GM12878 (cell line): ENCODE measurements at regions not wholly inside any gene's neighbourhood (a gene's known extent, or its start where the extent isn't known, plus 50 kb on each side); places are given as distances from the start of the nearest gene placed in this dataset.

Source experiments
- EED ChIP-seq: sonication (generic); IDR thresholded peaks from 2 replicates; pipeline ENCODE4 v1.6.1; 2016; ENCODE audit warnings: antibody characterized with exemption, low read depth
- EP300 ChIP-seq, 2 experiments: fragments of 150-350 bp in 1 of 2; IDR thresholded peaks; 2 replicates each; pipeline ENCODE4 v1.6.1; 2011 to 2012; ENCODE audit warnings: low read depth in 2 of 2, low read length in 2 of 2, borderline replicate concordance in 1 of 2, improper control_type of control experiment in 1 of 2, inconsistent platforms in 1 of 2; ENCODE audit not compliant: control insufficient read depth in 1 of 2
- HDGF ChIP-seq: fragments of 450-650 bp; IDR thresholded peaks from 2 replicates; pipeline ENCODE4 v1.6.1; 2016; ENCODE audit warnings: antibody characterized with exemption
- IKZF1 ChIP-seq: fragments of 450-650 bp; conservative IDR thresholded peaks from 2 replicates; pipeline ENCODE4 v1.6.1; 2017; ENCODE audit warnings: antibody characterized with exemption, mild to moderate bottlenecking
- IKZF2 ChIP-seq, 2 experiments: fragments of 450-650 bp; IDR thresholded peaks; 2 replicates each; pipeline ENCODE4 v1.6.1; 2017; ENCODE audit warnings: mild to moderate bottlenecking in 2 of 2, moderate library complexity in 2 of 2
- LARP7 ChIP-seq: fragments of 450-650 bp; IDR thresholded peaks from 2 replicates; pipeline ENCODE4 v1.6.1; 2017; ENCODE audit warnings: mild to moderate bottlenecking
- MEF2A ChIP-seq: IDR thresholded peaks from 2 replicates; pipeline ENCODE4 v1.6.1; 2011; ENCODE audit warnings: low read depth, mild to moderate bottlenecking, low read length, moderate library complexity; ENCODE audit not compliant: insufficient read depth
- MYB ChIP-seq: fragments of 150-350 bp; IDR thresholded peaks from 2 replicates; pipeline ENCODE4 v1.6.1; 2014; ENCODE audit warnings: mild to moderate bottlenecking, low read depth, low read length, borderline replicate concordance
- NBN ChIP-seq: fragments of 450-650 bp; IDR thresholded peaks from 2 replicates; pipeline ENCODE4 v1.6.1; 2016
- RBBP5 ChIP-seq: fragments of 200-600 bp; sonication (generic); conservative IDR thresholded peaks from 2 replicates; pipeline ENCODE4 v1.6.1; 2016
- RCOR1 ChIP-seq: conservative IDR thresholded peaks from 2 replicates; pipeline ENCODE4 v1.6.1; 2012; ENCODE audit warnings: low read depth, low read length, improper control_type of control experiment
- SIN3A ChIP-seq: IDR thresholded peaks from 2 replicates; pipeline ENCODE4 v1.6.1; 2012; ENCODE audit warnings: low read depth, low read length, improper control_type of control experiment
- SMARCA5 ChIP-seq: fragments of 450-650 bp; IDR thresholded peaks from 2 replicates; pipeline ENCODE4 v1.6.1; 2017; ENCODE audit warnings: mild to moderate bottlenecking
- SREBF2 ChIP-seq: IDR thresholded peaks from 2 replicates; pipeline ENCODE4 v1.6.1; 2012; ENCODE audit warnings: mild to moderate bottlenecking, low read length
- TCF12 ChIP-seq: IDR thresholded peaks from 2 replicates; pipeline ENCODE4 v1.6.1; 2011; ENCODE audit warnings: low read depth, mild to moderate bottlenecking, low read length
- ZNF207 ChIP-seq: fragments of 450-650 bp; IDR thresholded peaks from 2 replicates; pipeline ENCODE4 v1.6.1; 2014; ENCODE audit warnings: antibody characterized with exemption, mild to moderate bottlenecking, borderline replicate concordance
- TF ChIP-seq, protein P1 (sequence below): fragments of 450-650 bp; IDR thresholded peaks from 2 replicates; pipeline ENCODE4 v1.6.1; 2017; ENCODE audit warnings: antibody characterized with exemption, mild to moderate bottlenecking, moderate library complexity
- TF ChIP-seq, protein P2 (sequence below): IDR thresholded peaks from 2 replicates; pipeline ENCODE4 v1.6.1; 2011; ENCODE audit warnings: borderline replicate concordance, low read depth, mild to moderate bottlenecking, moderate library complexity, mixed read lengths, low read length; ENCODE audit not compliant: insufficient read depth; ENCODE audit errors: extremely low read length
- TF ChIP-seq, protein P3 (sequence below): fragments of 450-650 bp; IDR thresholded peaks from 2 replicates; pipeline ENCODE4 v1.6.1; 2017; ENCODE audit warnings: mild to moderate bottlenecking, moderate library complexity
- TF ChIP-seq, protein P4 (sequence below): fragments of 450-650 bp; formaldehyde crosslinking; IDR thresholded peaks from 2 replicates; pipeline ENCODE4 v1.5.0; 2022; ENCODE audit warnings: mild to moderate bottlenecking, missing genetic modification characterization

DNA sequence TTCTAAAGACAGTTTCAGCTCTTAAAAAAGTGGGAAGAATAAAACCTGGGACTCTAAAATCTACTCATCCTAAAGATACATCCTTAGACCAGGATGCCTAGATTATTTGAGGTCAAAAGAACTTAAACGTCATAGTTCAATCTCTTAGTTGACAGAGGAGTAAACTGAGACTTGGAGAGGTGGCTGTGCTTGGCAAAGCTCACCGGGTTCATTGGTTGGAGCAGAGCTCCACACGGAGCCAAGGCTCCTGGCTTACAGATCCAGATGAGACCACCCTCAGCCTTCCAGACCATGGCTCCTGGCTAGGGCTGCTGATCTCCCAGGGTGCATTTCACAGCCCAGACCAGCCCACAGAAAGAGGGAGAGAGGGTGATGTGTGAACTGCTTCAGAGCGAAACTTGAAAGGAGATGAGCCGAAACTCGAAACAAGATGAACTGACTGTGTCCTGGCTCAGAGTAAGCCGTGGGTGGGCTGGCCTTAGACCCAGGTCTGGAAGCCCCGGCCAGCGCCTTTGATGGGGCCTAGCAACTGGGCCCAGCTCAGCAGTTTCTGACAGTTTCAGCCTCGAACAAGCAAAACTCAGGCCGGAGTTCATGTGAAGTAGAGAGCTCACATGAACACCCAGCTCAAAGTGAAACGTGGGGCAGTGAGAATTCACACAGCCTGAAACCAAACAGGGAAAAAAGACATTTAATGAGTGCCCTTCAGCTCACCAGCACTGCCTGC lies 1044.8 kb downstream of the BCL11B start (continued):
- TF ChIP-seq, protein P1, sequence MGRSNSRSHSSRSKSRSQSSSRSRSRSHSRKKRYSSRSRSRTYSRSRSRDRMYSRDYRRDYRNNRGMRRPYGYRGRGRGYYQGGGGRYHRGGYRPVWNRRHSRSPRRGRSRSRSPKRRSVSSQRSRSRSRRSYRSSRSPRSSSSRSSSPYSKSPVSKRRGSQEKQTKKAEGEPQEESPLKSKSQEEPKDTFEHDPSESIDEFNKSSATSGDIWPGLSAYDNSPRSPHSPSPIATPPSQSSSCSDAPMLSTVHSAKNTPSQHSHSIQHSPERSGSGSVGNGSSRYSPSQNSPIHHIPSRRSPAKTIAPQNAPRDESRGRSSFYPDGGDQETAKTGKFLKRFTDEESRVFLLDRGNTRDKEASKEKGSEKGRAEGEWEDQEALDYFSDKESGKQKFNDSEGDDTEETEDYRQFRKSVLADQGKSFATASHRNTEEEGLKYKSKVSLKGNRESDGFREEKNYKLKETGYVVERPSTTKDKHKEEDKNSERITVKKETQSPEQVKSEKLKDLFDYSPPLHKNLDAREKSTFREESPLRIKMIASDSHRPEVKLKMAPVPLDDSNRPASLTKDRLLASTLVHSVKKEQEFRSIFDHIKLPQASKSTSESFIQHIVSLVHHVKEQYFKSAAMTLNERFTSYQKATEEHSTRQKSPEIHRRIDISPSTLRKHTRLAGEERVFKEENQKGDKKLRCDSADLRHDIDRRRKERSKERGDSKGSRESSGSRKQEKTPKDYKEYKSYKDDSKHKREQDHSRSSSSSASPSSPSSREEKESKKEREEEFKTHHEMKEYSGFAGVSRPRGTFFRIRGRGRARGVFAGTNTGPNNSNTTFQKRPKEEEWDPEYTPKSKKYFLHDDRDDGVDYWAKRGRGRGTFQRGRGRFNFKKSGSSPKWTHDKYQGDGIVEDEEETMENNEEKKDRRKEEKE: no peak
- TF ChIP-seq, protein P2, sequence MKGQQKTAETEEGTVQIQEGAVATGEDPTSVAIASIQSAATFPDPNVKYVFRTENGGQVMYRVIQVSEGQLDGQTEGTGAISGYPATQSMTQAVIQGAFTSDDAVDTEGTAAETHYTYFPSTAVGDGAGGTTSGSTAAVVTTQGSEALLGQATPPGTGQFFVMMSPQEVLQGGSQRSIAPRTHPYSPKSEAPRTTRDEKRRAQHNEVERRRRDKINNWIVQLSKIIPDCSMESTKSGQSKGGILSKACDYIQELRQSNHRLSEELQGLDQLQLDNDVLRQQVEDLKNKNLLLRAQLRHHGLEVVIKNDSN: no peak
- TF ChIP-seq EP300 (IDR thresholded peaks at IDR 0.05; ENCODE audit: borderline replicate concordance in 1 of 2, control insufficient read depth in 1 of 2, low read depth in 2 of 2, low read length in 2 of 2): peak in 1 of 2 experiments; percentile 54; a peak in 1 of 4 replicates
- TF ChIP-seq RBBP5: no peak
- TF ChIP-seq HDGF: no peak
- TF ChIP-seq IKZF2 (IDR thresholded peaks at IDR 0.05): peak; percentile 48 to 69; a peak in 3 of 4 replicates
- TF ChIP-seq LARP7: no peak
- no peak for TF ChIP-seq MYB
- no peak for TF ChIP-seq SREBF2
- TF ChIP-seq IKZF1: peak; percentile 77
- TF ChIP-seq, protein P3, sequence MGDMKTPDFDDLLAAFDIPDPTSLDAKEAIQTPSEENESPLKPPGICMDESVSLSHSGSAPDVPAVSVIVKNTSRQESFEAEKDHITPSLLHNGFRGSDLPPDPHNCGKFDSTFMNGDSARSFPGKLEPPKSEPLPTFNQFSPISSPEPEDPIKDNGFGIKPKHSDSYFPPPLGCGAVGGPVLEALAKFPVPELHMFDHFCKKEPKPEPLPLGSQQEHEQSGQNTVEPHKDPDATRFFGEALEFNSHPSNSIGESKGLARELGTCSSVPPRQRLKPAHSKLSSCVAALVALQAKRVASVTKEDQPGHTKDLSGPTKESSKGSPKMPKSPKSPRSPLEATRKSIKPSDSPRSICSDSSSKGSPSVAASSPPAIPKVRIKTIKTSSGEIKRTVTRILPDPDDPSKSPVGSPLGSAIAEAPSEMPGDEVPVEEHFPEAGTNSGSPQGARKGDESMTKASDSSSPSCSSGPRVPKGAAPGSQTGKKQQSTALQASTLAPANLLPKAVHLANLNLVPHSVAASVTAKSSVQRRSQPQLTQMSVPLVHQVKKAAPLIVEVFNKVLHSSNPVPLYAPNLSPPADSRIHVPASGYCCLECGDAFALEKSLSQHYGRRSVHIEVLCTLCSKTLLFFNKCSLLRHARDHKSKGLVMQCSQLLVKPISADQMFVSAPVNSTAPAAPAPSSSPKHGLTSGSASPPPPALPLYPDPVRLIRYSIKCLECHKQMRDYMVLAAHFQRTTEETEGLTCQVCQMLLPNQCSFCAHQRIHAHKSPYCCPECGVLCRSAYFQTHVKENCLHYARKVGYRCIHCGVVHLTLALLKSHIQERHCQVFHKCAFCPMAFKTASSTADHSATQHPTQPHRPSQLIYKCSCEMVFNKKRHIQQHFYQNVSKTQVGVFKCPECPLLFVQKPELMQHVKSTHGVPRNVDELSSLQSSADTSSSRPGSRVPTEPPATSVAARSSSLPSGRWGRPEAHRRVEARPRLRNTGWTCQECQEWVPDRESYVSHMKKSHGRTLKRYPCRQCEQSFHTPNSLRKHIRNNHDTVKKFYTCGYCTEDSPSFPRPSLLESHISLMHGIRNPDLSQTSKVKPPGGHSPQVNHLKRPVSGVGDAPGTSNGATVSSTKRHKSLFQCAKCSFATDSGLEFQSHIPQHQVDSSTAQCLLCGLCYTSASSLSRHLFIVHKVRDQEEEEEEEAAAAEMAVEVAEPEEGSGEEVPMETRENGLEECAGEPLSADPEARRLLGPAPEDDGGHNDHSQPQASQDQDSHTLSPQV: peak; percentile 75
- no peak for TF ChIP-seq SMARCA5
- TF ChIP-seq SIN3A: no peak
- TF ChIP-seq ZNF207: no peak
- TF ChIP-seq RCOR1: no peak
- peak; percentile 93 for TF ChIP-seq EED
- 0 out of 2 replicates have a peak, but pooled peaks have one; percentile 5 for TF ChIP-seq TCF12
- no peak for TF ChIP-seq MEF2A
- TF ChIP-seq NBN: peak; percentile 62; the same call in 1 of the 2 replicates
- TF ChIP-seq, protein P4, sequence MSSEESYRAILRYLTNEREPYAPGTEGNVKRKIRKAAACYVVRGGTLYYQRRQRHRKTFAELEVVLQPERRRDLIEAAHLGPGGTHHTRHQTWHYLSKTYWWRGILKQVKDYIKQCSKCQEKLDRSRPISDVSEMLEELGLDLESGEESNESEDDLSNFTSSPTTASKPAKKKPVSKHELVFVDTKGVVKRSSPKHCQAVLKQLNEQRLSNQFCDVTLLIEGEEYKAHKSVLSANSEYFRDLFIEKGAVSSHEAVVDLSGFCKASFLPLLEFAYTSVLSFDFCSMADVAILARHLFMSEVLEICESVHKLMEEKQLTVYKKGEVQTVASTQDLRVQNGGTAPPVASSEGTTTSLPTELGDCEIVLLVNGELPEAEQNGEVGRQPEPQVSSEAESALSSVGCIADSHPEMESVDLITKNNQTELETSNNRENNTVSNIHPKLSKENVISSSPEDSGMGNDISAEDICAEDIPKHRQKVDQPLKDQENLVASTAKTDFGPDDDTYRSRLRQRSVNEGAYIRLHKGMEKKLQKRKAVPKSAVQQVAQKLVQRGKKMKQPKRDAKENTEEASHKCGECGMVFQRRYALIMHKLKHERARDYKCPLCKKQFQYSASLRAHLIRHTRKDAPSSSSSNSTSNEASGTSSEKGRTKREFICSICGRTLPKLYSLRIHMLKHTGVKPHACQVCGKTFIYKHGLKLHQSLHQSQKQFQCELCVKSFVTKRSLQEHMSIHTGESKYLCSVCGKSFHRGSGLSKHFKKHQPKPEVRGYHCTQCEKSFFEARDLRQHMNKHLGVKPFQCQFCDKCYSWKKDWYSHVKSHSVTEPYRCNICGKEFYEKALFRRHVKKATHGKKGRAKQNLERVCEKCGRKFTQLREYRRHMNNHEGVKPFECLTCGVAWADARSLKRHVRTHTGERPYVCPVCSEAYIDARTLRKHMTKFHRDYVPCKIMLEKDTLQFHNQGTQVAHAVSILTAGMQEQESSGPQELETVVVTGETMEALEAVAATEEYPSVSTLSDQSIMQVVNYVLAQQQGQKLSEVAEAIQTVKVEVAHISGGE (CRISPR knock-in tag): no peak
